OCI-LY3 (cell line): ENCODE measurements at regions not wholly inside any gene's neighbourhood (a gene's known extent, or its start where the extent isn't known, plus 50 kb on each side); places are given as distances from the start of the nearest gene placed in this dataset.

ENCODE experiments used
- H2AFZ ChIP-seq: fragments of 200-600, 300-600 bp; shearing (Covaris generic); 2 replicates; pipeline ENCODE4 v1.6.0; 2014; ENCODE audit warnings: antibody characterized with exemption, low read depth, low read length
- H3K27ac ChIP-seq: fragments of 200-600, 300-600 bp; sonication (generic); 2 replicates; pipeline ENCODE4 v1.5.1; 2014; ENCODE audit warnings: mild to moderate bottlenecking, low read length, moderate library complexity, mixed read lengths
- H3K27me3 ChIP-seq: fragments of 200-600, 300-600 bp; sonication (generic); 2 replicates; pipeline ENCODE4 v1.6.1; 2014; ENCODE audit warnings: low read depth, low read length, mixed read lengths
- H3K36me3 ChIP-seq: fragments of 200-600, 300-600 bp; sonication (generic); replicated peaks from 2 replicates; pipeline ENCODE3; 2014; ENCODE audit warnings: low read depth, low read length, mixed read lengths
- H3K4me1 ChIP-seq: fragments of 300-600, 200-600 bp; sonication (generic); 2 replicates; pipeline ENCODE4 v1.6.1; 2014; ENCODE audit warnings: low read length, mixed read lengths
- H3K4me2 ChIP-seq: fragments of 200-600, 300-600 bp; sonication (generic); 2 replicates; pipeline ENCODE4 v1.6.1; 2014; ENCODE audit warnings: low read length, mixed read lengths
- H3K4me3 ChIP-seq: fragments of 300-600, 200-600 bp; sonication (generic); 2 replicates; pipeline ENCODE4 v1.5.1; 2014; ENCODE audit warnings: antibody characterized with exemption, mild to moderate bottlenecking, low read length, moderate library complexity
- H3K79me2 ChIP-seq: fragments of 300-600, 200-600 bp; shearing (Covaris generic); 2 replicates; pipeline ENCODE4 v1.6.1; 2014; ENCODE audit warnings: mild to moderate bottlenecking, low read length, mixed read lengths
- H3K9ac ChIP-seq: fragments of 300-600, 200-600 bp; shearing (Covaris generic); 2 replicates; pipeline ENCODE4 v1.6.0; 2014; ENCODE audit warnings: mild to moderate bottlenecking, low read length, moderate library complexity
- H3K9me3 ChIP-seq: fragments of 200-600, 300-600 bp; shearing (Covaris generic); 2 replicates; pipeline ENCODE4 v1.6.1; 2014; ENCODE audit warnings: low read length, mixed read lengths; ENCODE audit not compliant: insufficient read depth
- H4K20me1 ChIP-seq: fragments of 200-600, 300-600 bp; sonication (generic); 2 replicates; pipeline ENCODE4 v1.6.1; 2016; ENCODE audit warnings: low read length, mixed read lengths; ENCODE audit not compliant: insufficient read depth
- CTCF ChIP-seq: fragments of 200-600, 300-600 bp; sonication (generic); IDR thresholded peaks from 2 replicates; pipeline ENCODE4 v1.5.1; 2014; ENCODE audit warnings: antibody characterized with exemption, low read length, low read depth
- EZH2phosphoT487 ChIP-seq: fragments of 200-600 bp; shearing (Covaris generic); IDR thresholded peaks from 2 replicates; pipeline ENCODE4 v1.6.1; 2018; ENCODE audit warnings: antibody characterized with exemption, mixed run types, low read depth

- no peak for TF ChIP-seq EZH2phosphoT487
- no peak for TF ChIP-seq CTCF
- H3K9ac ChIP-seq = no peak overlapping the region
- H3K4me2 ChIP-seq = no peak overlapping the region
- H3K27ac ChIP-seq = no peak overlapping the region
- no peaks in the 10 kb centered on the region for H4K20me1 ChIP-seq
- no peaks in the 10 kb centered on the region for H3K9me3 ChIP-seq
- H3K4me1 ChIP-seq = no peaks in the 10 kb centered on the region
- no peak overlapping the region for H3K4me3 ChIP-seq
- peaks cover 24% of the 10 kb centered on the region for H3K27me3 ChIP-seq
- H3K36me3 ChIP-seq = no peaks in the 10 kb centered on the region
- no peak overlapping the region for H2AFZ ChIP-seq
- no peaks in the 10 kb centered on the region for H3K79me2 ChIP-seq
Measured at GRCh38 chr9:97747201-97747965, 50.2 kb upstream of the XPA start.

GRCh38 chr9:97748525-97748924, 51.4 kb upstream of the XPA start:
- no peak overlapping the region for H2AFZ ChIP-seq
- no peak overlapping the region for H3K4me3 ChIP-seq
- no peaks in the 10 kb centered on the region for H3K36me3 ChIP-seq
- TF ChIP-seq CTCF (no peak), EZH2phosphoT487 (no peak)
- no peak overlapping the region for H3K4me2 ChIP-seq
- H3K79me2 ChIP-seq = no peaks in the 10 kb centered on the region
- no peak overlapping the region for H3K9ac ChIP-seq
- H4K20me1 ChIP-seq = no peaks in the 10 kb centered on the region
- H3K27ac ChIP-seq = no peak overlapping the region
- no peaks in the 10 kb centered on the region for H3K9me3 ChIP-seq
- H3K27me3 ChIP-seq = peaks cover 19% of the 10 kb centered on the region
- H3K4me1 ChIP-seq = no peaks in the 10 kb centered on the region

- H3K9ac ChIP-seq = no peak overlapping the region
- H3K27ac ChIP-seq = no peak overlapping the region
- H3K79me2 ChIP-seq = no peaks in the 10 kb centered on the region
- H3K36me3 ChIP-seq = no peaks in the 10 kb centered on the region
- H3K4me1 ChIP-seq = no peaks in the 10 kb centered on the region
- peaks cover 17% of the 10 kb centered on the region; the same call in 1 of the 2 replicates for H3K27me3 ChIP-seq
- no peak overlapping the region for H3K4me3 ChIP-seq
- H3K9me3 ChIP-seq = no peaks in the 10 kb centered on the region
- TF ChIP-seq EZH2phosphoT487 (no peak), CTCF (no peak)
- no peak overlapping the region for H3K4me2 ChIP-seq
- H2AFZ ChIP-seq = no peak overlapping the region
- H4K20me1 ChIP-seq = no peaks in the 10 kb centered on the region
Measured at GRCh38 chr9:97749928-97750327, 52.8 kb upstream of the XPA start.

- H3K4me2 ChIP-seq = no peak overlapping the region
- H4K20me1 ChIP-seq = no peaks in the 10 kb centered on the region
- no peaks in the 10 kb centered on the region for H3K36me3 ChIP-seq
- H2AFZ ChIP-seq = no peak overlapping the region
- no peak overlapping the region for H3K27ac ChIP-seq
- no peak overlapping the region for H3K4me3 ChIP-seq
- no peaks in the 10 kb centered on the region for H3K4me1 ChIP-seq
- TF ChIP-seq CTCF = no peak
- TF ChIP-seq EZH2phosphoT487 = no peak
- no peak overlapping the region for H3K9ac ChIP-seq
- H3K79me2 ChIP-seq = no peaks in the 10 kb centered on the region
- no peaks in the 10 kb centered on the region for H3K9me3 ChIP-seq
- peaks cover 14% of the 10 kb centered on the region; the same call in 1 of the 2 replicates for H3K27me3 ChIP-seq
Measured at GRCh38 chr9:97751531-97751930, 54.4 kb upstream of the XPA start.
